Upper lobe of left lung (tissue), 4 donors: ENCODE measurements at regions not wholly inside any gene's neighbourhood (a gene's known extent, or its start where the extent isn't known, plus 50 kb on each side); places are given as distances from the start of the nearest gene placed in this dataset.

Experiments used
- CTCF ChIP-seq, 6 experiments: fragments of 450-650 bp in 4 of 6; fragments of 200-600 bp in 2 of 6; sonication (generic) in 2 of 6; IDR thresholded peaks; one replicate each; pipeline ENCODE4 v1.5.1; 2016 to 2019; ENCODE audit warnings: antibody characterized with exemption in 6 of 6
- POLR2AphosphoS5 ChIP-seq, 2 donors: sonication (generic); formaldehyde crosslinking; IDR thresholded peaks; one replicate each; pipeline ENCODE4 v1.5.1; 2017; ENCODE audit warnings: antibody characterized with exemption in 2 of 2

GRCh38 chr14:40574780-40575179, 1031.9 kb upstream of the LRFN5 start:
- no peak for TF ChIP-seq POLR2AphosphoS5 (IDR thresholded peaks at IDR 0.05)
- no peak for TF ChIP-seq CTCF (IDR thresholded peaks at IDR 0.05)
